HG03025 (cell line): ENCODE measurements at regions not wholly inside any gene's neighbourhood (a gene's known extent, or its start where the extent isn't known, plus 50 kb on each side); places are given as distances from the start of the nearest gene placed in this dataset.

ENCODE experiments used
- ATAC-seq: cut with Tn5 transposase; IDR thresholded peaks from one replicate; pipeline ENCODE4 v1.9.1; 2021; ENCODE audit warnings: mild to moderate bottlenecking, moderate library complexity; ENCODE audit not compliant: unreplicated experiment, low FRiP score

DNA sequence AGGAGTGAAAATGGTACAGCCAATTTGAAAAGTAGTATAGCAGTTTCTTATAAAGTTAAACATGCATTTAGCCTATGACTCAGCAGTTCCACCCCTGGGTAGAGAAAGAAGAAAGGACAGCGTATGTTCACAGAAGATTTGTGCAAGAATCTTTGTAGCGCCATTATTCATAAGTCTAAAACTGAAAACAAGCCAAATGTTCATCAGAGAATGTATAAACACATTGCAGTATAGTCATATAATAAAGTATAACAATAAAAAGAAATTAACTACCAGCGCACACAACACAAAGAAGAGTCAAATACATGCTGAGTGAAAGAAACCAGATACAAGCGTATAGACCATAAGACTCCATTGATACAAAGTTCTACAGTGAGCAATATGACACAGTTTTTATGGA is 294.0 kb downstream of the SAMD5 start:
- no peak for ATAC-seq

DNA sequence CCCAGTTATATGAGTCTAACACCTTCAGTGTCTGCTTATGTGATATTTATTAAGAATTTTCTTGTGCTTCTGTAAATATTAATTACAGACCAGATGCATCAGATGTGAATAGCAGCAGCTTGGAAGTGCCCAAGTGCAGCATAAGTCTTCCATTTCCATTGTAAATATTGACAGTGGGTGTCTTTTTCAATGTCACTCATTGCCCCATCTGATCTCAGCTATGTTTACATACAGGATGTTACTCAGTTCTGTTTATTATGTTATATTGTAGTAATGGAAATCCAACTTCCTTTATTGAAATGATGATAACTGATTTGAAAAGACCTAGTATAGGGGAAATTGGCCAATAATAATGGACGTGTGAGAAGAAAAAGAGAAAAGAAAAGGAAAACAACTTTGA is 296.7 kb downstream of the SAMD5 start:
- ATAC-seq, result no peak

- ATAC-seq, result no peak
Observed at GRCh38 chr6:147806697-147807096, 298.2 kb downstream of the SAMD5 start.

DNA sequence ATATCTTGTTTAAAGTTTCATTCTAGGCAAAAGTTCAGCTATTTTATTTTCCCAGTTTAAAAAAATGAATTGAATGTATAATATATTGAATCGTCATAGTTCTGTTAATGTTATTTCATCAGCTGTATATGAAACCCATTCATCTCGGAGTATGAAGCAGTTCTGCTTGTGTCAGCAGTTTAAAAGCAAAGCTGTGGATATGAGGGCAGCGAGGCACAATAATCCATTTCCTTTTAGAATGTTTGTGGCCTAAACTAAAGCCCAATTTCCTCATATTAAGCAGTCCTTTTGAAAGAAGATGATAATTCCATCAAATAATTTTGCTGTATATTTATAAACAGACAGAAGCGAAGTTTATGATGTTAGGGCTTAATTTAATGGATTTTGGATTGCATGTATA is 300.1 kb downstream of the SAMD5 start:
- ATAC-seq, result no peak

- no peak for ATAC-seq
Observed at GRCh38 chr6:147811913-147812629, 303.6 kb downstream of the SAMD5 start.

DNA sequence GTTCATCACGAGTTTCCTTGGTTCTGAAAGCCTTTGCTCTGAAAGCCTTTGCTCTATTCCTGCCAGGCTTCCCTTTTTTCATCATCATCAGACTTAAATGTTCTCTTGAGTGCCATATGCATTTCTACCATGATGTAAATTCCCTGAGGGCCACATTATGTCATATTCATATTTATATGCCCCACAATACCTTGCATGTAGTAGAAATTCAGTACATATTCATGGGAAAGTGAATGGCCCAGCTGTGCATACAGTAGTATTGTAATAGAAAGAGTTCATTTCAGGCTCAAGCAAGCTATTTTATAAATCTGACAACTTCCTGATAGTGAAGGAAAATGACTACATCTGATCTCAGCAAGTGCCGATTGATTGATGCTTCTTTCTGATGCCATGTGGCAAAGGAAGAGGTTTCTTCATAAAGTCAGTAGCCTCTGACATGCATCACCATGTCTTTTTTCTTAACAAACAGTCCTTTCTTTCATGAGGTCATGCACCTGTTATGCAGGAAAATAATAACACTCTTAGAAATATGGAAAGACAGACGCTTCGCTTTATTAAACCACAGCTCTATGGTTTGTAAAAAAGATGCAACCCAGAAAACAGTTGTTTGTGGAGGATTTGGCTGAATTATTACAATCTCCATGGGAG is 308.7 kb downstream of the SAMD5 start:
- no peak for ATAC-seq

DNA sequence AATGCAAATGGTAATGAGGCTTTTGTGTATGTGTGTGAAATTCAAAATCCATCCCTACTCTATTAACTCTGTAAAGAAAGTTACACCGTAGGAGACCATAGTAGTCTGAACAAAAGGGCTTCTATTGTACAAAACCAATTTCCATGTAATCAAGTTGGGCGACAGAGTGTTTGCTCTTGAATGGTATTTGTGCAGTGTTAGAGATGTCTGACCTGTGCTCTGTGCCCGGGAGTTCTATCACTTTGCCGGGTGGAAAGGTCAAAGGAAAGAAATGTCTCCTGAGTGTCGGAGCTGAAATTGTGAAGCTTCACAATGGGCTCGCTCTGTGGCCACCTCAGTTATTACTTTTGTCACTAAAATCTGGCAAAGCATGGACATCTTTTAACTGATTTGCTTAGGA is 312.0 kb downstream of the SAMD5 start:
- no peak for ATAC-seq

DNA sequence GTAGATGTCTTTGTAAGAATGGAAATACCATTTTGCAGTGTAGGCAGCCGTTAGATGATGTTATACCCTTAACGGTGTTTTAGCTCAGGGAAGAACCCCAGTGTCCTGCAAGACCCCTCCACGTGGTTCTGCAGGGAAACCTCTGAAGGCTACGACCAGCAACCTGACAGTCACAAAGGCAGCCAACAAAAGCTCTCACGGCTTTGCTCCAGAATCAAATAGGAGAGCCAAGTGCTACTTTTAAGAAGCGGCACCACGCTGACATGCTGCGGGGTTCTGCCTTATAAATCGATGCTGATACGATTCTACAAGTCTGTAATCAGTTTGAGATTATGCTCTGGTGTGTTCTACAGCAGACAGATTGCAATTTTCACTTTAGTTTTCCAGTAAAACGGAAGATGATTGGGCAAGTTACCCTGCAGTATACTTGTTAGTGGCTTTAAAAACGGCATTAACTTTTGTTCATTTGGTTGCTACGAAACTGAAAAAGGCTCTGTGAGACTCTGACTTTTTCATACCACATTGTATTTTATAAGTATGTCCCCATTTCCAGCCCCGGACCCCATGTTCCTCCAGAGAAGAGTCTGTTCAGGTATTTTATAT is 312.9 kb downstream of the SAMD5 start:
- ATAC-seq, result no peak

DNA sequence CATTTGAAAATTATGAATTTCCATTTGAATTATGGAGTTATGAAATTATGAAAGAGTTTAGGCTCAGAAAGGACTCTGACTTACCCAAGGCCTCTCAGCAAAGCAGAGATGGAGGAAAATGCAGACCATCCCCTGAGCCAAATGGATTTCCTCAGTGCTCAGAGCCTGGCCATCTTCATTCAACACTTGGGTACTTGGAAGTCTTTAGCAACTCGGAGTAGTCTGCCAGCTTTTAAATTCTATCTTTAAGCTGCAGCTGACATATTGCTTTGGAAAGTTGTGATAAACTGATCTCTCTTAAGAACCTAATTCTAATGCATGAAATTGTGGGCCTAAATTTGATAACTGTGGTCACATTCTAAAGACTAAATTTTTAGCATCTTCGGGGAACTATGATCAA is 315.4 kb downstream of the SAMD5 start:
- no peak for ATAC-seq

GRCh38 chr6:147825848-147826247 is 317.4 kb downstream of the SAMD5 start:
- ATAC-seq, result no peak

- no peak for ATAC-seq
Observed at GRCh38 chr6:147826698-147827097, 318.2 kb downstream of the SAMD5 start.

DNA sequence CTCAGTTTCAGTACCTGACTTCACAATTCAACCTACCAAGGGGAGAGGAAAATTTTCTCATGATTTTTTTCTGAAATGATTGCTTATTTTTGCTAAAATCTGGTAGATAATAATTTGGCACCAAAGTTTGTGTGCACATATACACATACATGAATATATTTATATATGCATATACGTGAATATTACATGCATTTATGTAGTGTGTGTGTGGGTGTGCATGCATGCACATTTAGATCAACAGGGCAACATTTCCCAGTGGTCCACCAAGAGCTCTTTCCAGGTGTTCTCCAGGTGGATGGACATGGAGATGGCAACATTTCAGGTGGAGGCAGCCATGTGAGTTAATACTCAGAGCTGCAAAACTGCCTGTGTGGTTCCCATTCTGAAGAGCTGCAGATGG is 320.9 kb downstream of the SAMD5 start:
- no peak for ATAC-seq

- ATAC-seq, result no peak
Observed at GRCh38 chr6:147829835-147830234, 321.3 kb downstream of the SAMD5 start.

- no peak for ATAC-seq
Observed at GRCh38 chr6:147831356-147831755, 322.9 kb downstream of the SAMD5 start.

- ATAC-seq, result no peak
Observed at GRCh38 chr6:147833607-147834006, 325.1 kb downstream of the SAMD5 start.

DNA sequence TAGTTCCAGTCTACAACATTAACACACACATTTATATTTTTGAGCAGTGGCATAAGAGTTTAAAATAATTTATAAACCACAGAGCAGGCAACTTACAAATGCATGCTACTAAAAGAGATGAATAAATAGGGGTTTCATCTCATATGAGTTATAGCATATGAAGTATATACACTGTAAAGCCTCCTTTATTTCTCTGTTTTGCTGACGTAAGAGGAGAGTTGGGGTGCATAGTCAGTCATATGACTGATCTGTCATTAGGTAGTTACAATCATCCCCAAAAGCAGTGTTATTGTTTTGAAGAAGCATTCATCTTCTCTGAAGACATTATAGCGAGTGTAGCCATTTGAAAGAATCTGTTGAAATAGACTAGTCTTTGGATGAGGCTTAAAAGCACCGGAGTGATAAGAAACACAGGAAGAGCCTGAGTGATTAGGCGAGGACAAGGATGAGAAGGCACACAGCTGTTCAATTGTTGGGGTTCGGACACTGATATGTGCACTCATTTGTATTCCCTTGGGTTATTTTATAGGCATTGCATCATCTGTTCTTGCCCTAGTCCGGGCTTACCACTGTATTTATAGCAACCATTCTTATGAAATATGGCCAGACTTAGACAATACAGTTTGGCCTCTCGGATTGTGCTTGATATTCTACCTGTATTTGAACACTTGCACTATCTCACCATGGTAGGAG is 325.7 kb downstream of the SAMD5 start:
- no peak for ATAC-seq

DNA sequence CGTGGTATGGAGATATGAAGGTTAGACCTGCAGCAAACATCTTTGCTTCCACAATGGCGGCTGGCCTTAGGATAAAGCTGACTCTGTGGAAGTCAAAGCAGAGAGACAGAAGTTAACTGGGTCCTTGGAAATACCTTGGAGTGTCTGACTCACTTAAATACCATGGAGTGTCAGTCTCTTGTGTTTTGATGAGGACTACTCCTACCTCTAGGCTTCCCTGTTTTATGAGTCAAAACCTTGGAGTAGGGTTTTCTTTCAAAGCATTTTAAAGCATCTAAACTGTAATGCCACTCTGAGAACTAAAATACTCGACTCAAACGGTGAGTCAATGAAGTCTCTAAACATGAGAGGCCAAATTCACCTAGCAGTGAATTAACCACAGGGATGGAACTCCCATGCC is 329.1 kb downstream of the SAMD5 start:
- no peak for ATAC-seq

- ATAC-seq, result no peak
Observed at GRCh38 chr6:147839708-147840610, 331.5 kb downstream of the SAMD5 start.

DNA sequence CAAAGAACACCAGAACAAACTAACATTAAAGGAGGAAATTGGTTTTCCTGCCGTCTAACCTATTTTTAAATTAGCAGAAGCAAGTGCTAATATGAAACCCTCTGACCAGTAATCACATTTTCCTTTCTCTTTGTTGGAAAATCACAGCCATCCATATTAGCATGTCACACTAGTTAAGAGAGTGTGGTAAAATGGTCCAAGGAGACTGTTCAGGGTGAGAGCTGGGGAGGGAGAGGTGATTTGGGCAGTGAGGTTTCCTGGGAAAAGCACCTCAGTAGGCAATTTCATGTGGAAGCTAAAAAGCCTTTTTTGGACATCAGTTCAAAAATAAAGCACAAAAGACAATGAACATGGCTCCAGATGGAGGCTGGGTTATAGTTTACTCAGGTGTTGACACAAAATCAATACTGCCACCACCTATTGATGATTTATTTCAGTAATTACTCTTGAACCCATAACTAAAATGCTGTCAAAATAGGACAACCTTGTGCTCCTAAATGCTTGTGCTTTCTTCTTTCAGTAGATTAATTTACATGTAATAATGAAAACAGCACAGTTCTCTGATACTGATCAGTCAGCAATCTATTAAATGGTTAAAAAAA is 333.2 kb downstream of the SAMD5 start:
- ATAC-seq, result no peak
